Left lung (tissue), 4 donors: ENCODE measurements at regions not wholly inside any gene's neighbourhood (a gene's known extent, or its start where the extent isn't known, plus 50 kb on each side); places are given as distances from the start of the nearest gene placed in this dataset.
"Not testable (repeated sequence)": the region's sequence is repeated elsewhere in the genome, so short reads cannot be mapped to it uniquely, and the experiment has no call there.

ENCODE experiments used
- ATAC-seq: fragments of 200-7000 bp; cut with Tn5 transposase; one replicate; pipeline ENCODE4 v1.9.1; 2020; ENCODE audit warnings: moderate library complexity
- DNase-seq, 4 donors: peaks; one replicate each; pipeline ENCODE4 v3.0.0-alpha.2; 2013 to 2020
- H3K27ac ChIP-seq, 2 donors: fragments of 200-600 bp; sonication (generic) in 1 of 2; one replicate each; pipeline versions ENCODE4 v1.5.0 to v1.8.0; 2020 to 2021
- H3K27me3 ChIP-seq, 2 donors: fragments of 200-600 bp; sonication (generic) in 1 of 2; one replicate each; pipeline versions ENCODE4 v1.5.0 to v1.8.0; 2020 to 2021
- H3K36me3 ChIP-seq, 2 donors: fragments of 200-600 bp; sonication (generic) in 1 of 2; one replicate each; pipeline versions ENCODE4 v1.5.0 to v1.8.0; 2020 to 2021
- H3K4me1 ChIP-seq, 2 donors: fragments of 200-600 bp; one replicate each; pipeline ENCODE4 v1.8.0; 2021
- H3K4me3 ChIP-seq, 2 donors: fragments of 200-600 bp; sonication (generic) in 1 of 2; one replicate each; pipeline versions ENCODE4 v1.5.0 to v1.8.0; 2020 to 2021; ENCODE audit warnings: mild to moderate bottlenecking in 1 of 2
- H3K9me3 ChIP-seq, 2 donors: fragments of 200-600 bp; sonication (generic) in 1 of 2; one replicate each; pipeline versions ENCODE4 v1.5.0 to v1.8.0; 2020 to 2021
- CTCF ChIP-seq, 2 donors: fragments of 200-600 bp; sonication (generic) in 1 of 2; IDR thresholded peaks; one replicate each; pipeline versions ENCODE4 v1.5.0 to v1.8.0; 2021; ENCODE audit warnings: antibody characterized with exemption in 2 of 2
- intact Hi-C, 2 donors: fragments of 100-400 bp; cut with DNase I; formaldehyde crosslinking; loops; one replicate each; pipeline versions ENCODE4 v1.11.2 to v1.14.2; 2022
- donor health status: DM: no; HTN: yes; CAD: no.
- donor health status: DM: no; HTN: no; CAD: no.

- no peaks in the 10 kb centered on the region for H3K9me3 ChIP-seq
- no peak for DNase-seq
- no peak overlapping the region for H3K27ac ChIP-seq
- no peaks in the 10 kb centered on the region for H3K27me3 ChIP-seq
- no peaks in the 10 kb centered on the region for H3K4me1 ChIP-seq
- H3K36me3 ChIP-seq: no peaks in the 10 kb centered on the region
- H3K4me3 ChIP-seq: no peak overlapping the region
- ATAC-seq: no peak
- TF ChIP-seq CTCF (IDR thresholded peaks at IDR 0.05): no peak
- intact Hi-C loops: no loop called here
These were observed 61.1 kb upstream of the ARSJ start for GRCh38 chr4:114040319-114041116.

- Histone ChIP-seq H3K27ac (no peak overlapping the region), H3K36me3 (no peaks in the 10 kb centered on the region), H3K4me3 (no peak overlapping the region), H3K9me3 (no peaks in the 10 kb centered on the region), H3K27me3 (no peaks in the 10 kb centered on the region), H3K4me1 (no peaks in the 10 kb centered on the region)
- intact Hi-C loops: no loop called here
- no peak for DNase-seq
- no peak for ATAC-seq
- TF ChIP-seq CTCF (IDR thresholded peaks at IDR 0.05): no peak
These were observed 61.6 kb upstream of the ARSJ start for GRCh38 chr4:114041117-114041475.

DNA sequence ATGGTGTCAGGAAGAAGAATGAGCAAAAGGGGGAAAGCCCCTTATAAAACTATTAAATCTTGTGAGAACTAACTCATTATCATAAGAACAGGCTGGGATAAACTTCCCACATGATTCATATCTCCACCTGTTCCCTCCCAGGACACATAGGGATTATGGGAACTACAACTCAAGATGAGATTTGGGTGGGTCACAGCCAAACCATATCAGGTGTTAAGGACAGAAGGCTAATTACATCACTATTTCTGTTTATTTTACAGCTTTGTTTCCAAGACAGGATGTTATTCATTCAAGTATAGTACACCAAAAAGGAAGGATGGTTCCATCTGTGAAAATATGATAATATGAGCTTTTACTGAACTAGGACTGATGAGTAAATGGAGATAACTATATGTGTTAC lies 63.7 kb upstream of the ARSJ start:
- no peak overlapping the region for H3K27ac ChIP-seq
- TF ChIP-seq CTCF (IDR thresholded peaks at IDR 0.05): no peak
- H3K9me3 ChIP-seq: no peaks in the 10 kb centered on the region
- H3K4me1 ChIP-seq: no peaks in the 10 kb centered on the region
- ATAC-seq (no peak), DNase-seq (no peak)
- H3K4me3 ChIP-seq: no peak overlapping the region
- H3K36me3 ChIP-seq: no peaks in the 10 kb centered on the region
- no peaks in the 10 kb centered on the region for H3K27me3 ChIP-seq
- intact Hi-C loops: no loop called here

DNA sequence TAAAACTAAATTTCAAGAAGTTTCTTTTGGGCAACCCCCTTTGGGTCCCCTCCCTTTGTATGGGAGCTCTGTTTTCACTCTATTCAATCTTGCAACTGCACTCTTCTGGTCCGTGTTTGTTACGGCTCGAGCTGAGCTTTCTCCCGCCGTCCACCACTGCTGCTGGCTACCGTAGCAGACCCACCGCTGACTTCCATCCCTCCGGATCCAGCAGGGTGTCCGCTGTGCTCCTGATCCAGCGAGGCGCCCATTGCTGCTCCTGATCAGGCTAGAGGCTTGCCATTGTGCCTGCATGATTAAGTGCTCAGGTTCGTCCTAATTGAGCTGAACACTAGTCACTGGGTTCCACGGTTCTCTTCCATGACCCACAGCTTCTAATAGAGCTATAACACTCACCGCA lies 64.9 kb upstream of the ARSJ start:
- H3K4me3 ChIP-seq, H3K36me3 ChIP-seq, H3K9me3 ChIP-seq, H3K27me3 ChIP-seq, H3K4me1 ChIP-seq, ATAC-seq, H3K27ac ChIP-seq, intact Hi-C loops: not testable (repeated sequence)
- peak in 1 of 4 donors; percentile 57 for DNase-seq

- no peaks in the 10 kb centered on the region for H3K9me3 ChIP-seq
- DNase-seq (no peak), ATAC-seq (no peak)
- intact Hi-C loops: no loop called here
- H3K4me3 ChIP-seq: no peak overlapping the region
- H3K4me1 ChIP-seq: no peaks in the 10 kb centered on the region
- H3K27me3 ChIP-seq: no peaks in the 10 kb centered on the region
- H3K36me3 ChIP-seq: no peaks in the 10 kb centered on the region
- no peak for TF ChIP-seq CTCF (IDR thresholded peaks at IDR 0.05)
- H3K27ac ChIP-seq: no peak overlapping the region
These were observed 66.9 kb upstream of the ARSJ start for GRCh38 chr4:114046331-114046730.

- H3K27ac ChIP-seq, H3K27me3 ChIP-seq, intact Hi-C loops, H3K9me3 ChIP-seq, DNase-seq, H3K4me3 ChIP-seq, H3K36me3 ChIP-seq, H3K4me1 ChIP-seq, ATAC-seq: not testable (repeated sequence)
These were observed 68.7 kb upstream of the ARSJ start for GRCh38 chr4:114048154-114048553.
